ENCODE measurements at regions not wholly inside any gene's neighbourhood (a gene's known extent, or its start where the extent isn't known, plus 50 kb on each side); places are given as distances from the start of the nearest gene placed in this dataset.

DNA sequence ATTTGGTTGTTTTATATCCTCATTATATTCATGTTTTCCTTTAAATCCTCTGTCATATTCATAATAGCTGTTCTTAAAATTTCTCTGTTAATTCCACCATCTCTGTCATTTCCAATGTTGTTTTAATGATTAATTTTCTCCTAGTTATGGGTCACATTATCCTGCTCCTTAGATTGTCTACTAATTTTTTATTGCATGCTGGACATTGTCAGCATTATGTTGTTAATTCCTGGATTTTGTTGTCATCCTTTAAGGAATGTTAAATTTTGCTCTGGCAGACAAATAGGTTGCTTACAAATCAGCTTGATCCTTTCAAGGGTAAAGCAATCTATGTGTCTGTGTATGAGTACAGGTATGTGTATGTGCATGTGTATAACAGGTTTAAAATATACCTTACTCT, 393.8 kb upstream of the POU3F1 start:
- H2BK5ac ChIP-seq (ENCODE audit: insufficient read length, low read length) = no peak overlapping the region
- H4K91ac ChIP-seq (ENCODE audit: insufficient read length, low read depth, low read length) = no peak overlapping the region
- H2BK20ac ChIP-seq (ENCODE audit: low read depth, low read length, poor library complexity, severe bottlenecking) = no peak overlapping the region
- H3K4me3 Mint-ChIP-seq = no peak overlapping the region
- DNase-seq = no peak
- H3K79me2 ChIP-seq (ENCODE audit: insufficient read depth, low read length) = no peaks in the 10 kb centered on the region
- peaks cover 16 to 26% of the 10 kb centered on the region in 2 experiments for H3K4me1 Mint-ChIP-seq
- H4K8ac ChIP-seq (replicated peaks; ENCODE audit: insufficient read length, low read depth, low read length) = no peak overlapping the region
- H3K9me3 ChIP-seq (ENCODE audit: control insufficient read depth, low read depth, low read length) = no peaks in the 10 kb centered on the region
- H3K4me2 ChIP-seq (ENCODE audit: insufficient read depth, insufficient read length, low read length) = no peak overlapping the region
- no peak overlapping the region for H2AFZ ChIP-seq (ENCODE audit: low read length)
- no peak overlapping the region for H3K4ac ChIP-seq (ENCODE audit: low read depth, low read length)
- no peaks in the 10 kb centered on the region for H3K27me3 ChIP-seq (ENCODE audit: insufficient read depth, low read length)
- no peaks in the 10 kb centered on the region for H3K79me1 ChIP-seq (ENCODE audit: insufficient read depth, low read depth, low read length, poor library complexity, severe bottlenecking)
- no peak overlapping the region for H3K23ac ChIP-seq (ENCODE audit: insufficient read length, low read depth, low read length)
- H2BK15ac ChIP-seq (ENCODE audit: low read depth, low read length) = no peak overlapping the region
- no peak overlapping the region for H3T11ph ChIP-seq (ENCODE audit: low read length)
- H3K56ac ChIP-seq (ENCODE audit: insufficient read length, low read depth, low read length) = no peak overlapping the region
- no peak overlapping the region for H2BK12ac ChIP-seq (ENCODE audit: insufficient read length, low read depth, low read length)
- H3K27me3 Mint-ChIP-seq (ENCODE audit: low read depth) = no peaks in the 10 kb centered on the region
- no peak overlapping the region for H2BK120ac ChIP-seq (ENCODE audit: low read depth, low read length, poor library complexity, severe bottlenecking)
- H3K9me3 Mint-ChIP-seq = peaks cover 8 to 10% of the 10 kb centered on the region in 2 experiments
- H3K4me1 ChIP-seq (ENCODE audit: insufficient read depth, low read length) = no peaks in the 10 kb centered on the region
- H3K27ac Mint-ChIP-seq = no peak overlapping the region
- no peak overlapping the region for H3K27ac ChIP-seq (ENCODE audit: insufficient read length, low read depth, low read length)
- H3K36me3 Mint-ChIP-seq (ENCODE audit: insufficient read depth in 1 of 3, low read depth in 3 of 3) = peaks cover 8 to 40% (median 16%) of the 10 kb centered on the region in 3 experiments
- H3K23me2 ChIP-seq (ENCODE audit: insufficient read length, low read depth, low read length, poor library complexity, severe bottlenecking) = no peaks in the 10 kb centered on the region
- H2AK5ac ChIP-seq (ENCODE audit: insufficient read length, low read length) = no peak overlapping the region
- H4K20me1 ChIP-seq (ENCODE audit: control insufficient read depth, insufficient read depth, insufficient read length) = no peaks in the 10 kb centered on the region
- no peak overlapping the region for H3K18ac ChIP-seq (ENCODE audit: insufficient read length, low read depth, low read length)
- H4K5ac ChIP-seq (ENCODE audit: insufficient read length, low read depth, low read length) = no peak overlapping the region
- no peak overlapping the region for H3K9ac ChIP-seq (ENCODE audit: extremely low read depth, insufficient read length, low read length)
- no peak overlapping the region for H3K14ac ChIP-seq (ENCODE audit: insufficient read depth, low read length)
- TF ChIP-seq, protein P1, sequence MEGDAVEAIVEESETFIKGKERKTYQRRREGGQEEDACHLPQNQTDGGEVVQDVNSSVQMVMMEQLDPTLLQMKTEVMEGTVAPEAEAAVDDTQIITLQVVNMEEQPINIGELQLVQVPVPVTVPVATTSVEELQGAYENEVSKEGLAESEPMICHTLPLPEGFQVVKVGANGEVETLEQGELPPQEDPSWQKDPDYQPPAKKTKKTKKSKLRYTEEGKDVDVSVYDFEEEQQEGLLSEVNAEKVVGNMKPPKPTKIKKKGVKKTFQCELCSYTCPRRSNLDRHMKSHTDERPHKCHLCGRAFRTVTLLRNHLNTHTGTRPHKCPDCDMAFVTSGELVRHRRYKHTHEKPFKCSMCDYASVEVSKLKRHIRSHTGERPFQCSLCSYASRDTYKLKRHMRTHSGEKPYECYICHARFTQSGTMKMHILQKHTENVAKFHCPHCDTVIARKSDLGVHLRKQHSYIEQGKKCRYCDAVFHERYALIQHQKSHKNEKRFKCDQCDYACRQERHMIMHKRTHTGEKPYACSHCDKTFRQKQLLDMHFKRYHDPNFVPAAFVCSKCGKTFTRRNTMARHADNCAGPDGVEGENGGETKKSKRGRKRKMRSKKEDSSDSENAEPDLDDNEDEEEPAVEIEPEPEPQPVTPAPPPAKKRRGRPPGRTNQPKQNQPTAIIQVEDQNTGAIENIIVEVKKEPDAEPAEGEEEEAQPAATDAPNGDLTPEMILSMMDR (conservative IDR thresholded peaks at IDR 0.05) = no peak

Data from H9 (cell line).